ENCODE measurements at regions not wholly inside any gene's neighbourhood (a gene's known extent, or its start where the extent isn't known, plus 50 kb on each side); places are given as distances from the start of the nearest gene placed in this dataset.

GRCh38 chr9:32331240-32331639 lies 53.2 kb upstream of the ACO1 start:
- no peak for DNase-seq

GRCh38 chr9:32334112-32334511 lies 50.3 kb upstream of the ACO1 start:
- no peak for DNase-seq

All from 8988T (cell line).